GM13976 (cell line): ENCODE measurements at regions not wholly inside any gene's neighbourhood (a gene's known extent, or its start where the extent isn't known, plus 50 kb on each side); places are given as distances from the start of the nearest gene placed in this dataset.
"Not testable (repeated sequence)": the region's sequence is repeated elsewhere in the genome, so short reads cannot be mapped to it uniquely, and the experiment has no call there.

Experiments used
- DNase-seq: peaks from one replicate; pipeline ENCODE4 v3.0.0; 2012; ENCODE audit warnings: low spot score
- CTCF ChIP-seq: IDR thresholded peaks from 2 replicates; pipeline ENCODE4 v1.5.1; 2012; ENCODE audit warnings: borderline replicate concordance, mild to moderate bottlenecking; ENCODE audit not compliant: insufficient read depth; ENCODE audit errors: extremely low read depth, missing control alignments, control extremely low read depth
- in situ Hi-C: fragments of 300-500 bp; cut with MboI; formaldehyde crosslinking; loops from one replicate; pipeline ENCODE4 v1.12.0; 2022; ENCODE audit warnings: low sequenced_read_pairs, mixed read lengths, inconsistent platforms; ENCODE audit not compliant: unreplicated experiment

GRCh38 chr13:89212186-89212585, 1541.0 kb downstream of the SLITRK5 start:
- in situ Hi-C loops, result no loop called here
- no peak for TF ChIP-seq CTCF
- DNase-seq, result no peak

- no peak for DNase-seq
- TF ChIP-seq CTCF, result no peak
- in situ Hi-C loops, result no loop called here
These were observed 1543.0 kb downstream of the SLITRK5 start for GRCh38 chr13:89214185-89214584.

DNA sequence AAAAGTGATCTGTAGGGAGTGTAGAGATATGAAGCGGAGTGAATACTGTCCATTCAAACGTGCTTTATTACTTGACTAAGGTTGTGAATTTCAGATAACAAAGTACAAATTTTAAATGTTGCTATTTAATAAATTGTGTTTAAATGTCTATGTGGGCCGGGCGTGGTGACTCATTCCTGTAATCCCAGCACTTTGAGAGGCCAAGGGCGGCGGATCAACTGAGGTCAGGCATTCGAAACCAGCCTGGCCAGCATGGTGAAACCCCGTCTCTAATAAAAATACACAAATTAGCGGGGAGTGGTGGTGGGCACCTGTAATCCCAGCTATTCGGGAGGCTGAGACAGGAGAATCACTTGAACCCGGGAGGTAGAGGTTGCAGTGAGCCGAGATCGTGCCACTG, 1544.1 kb downstream of the SLITRK5 start:
- DNase-seq, in situ Hi-C loops: not testable (repeated sequence)

- no peak for TF ChIP-seq CTCF
- no peak for DNase-seq
- in situ Hi-C loops, result no loop called here
These were observed 1546.6 kb downstream of the SLITRK5 start for GRCh38 chr13:89217813-89218212.

GRCh38 chr13:89221557-89222158, 1550.5 kb downstream of the SLITRK5 start:
- TF ChIP-seq CTCF, result no peak
- no peak for DNase-seq
- in situ Hi-C loops, result no loop called here

DNA sequence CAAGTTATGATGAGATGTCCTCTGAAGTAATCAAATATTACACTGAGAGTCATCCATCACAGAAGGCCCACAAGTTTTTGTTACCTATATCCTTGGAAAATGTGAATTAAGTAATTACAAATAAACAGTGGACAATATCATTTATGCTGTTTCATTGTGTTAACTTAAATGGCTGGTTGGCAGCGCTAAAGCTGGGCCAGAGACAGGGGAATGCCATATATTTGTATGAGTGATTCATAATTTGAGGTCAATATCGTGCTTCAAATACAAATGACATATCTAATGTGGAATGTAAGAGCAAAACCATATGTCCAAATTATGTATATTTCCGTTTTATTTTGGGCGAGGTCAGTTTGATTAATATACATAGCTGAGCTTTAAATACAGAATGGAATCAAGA, 1556.2 kb downstream of the SLITRK5 start:
- TF ChIP-seq CTCF, result no peak
- no peak for DNase-seq
- in situ Hi-C loops, result no loop called here

DNA sequence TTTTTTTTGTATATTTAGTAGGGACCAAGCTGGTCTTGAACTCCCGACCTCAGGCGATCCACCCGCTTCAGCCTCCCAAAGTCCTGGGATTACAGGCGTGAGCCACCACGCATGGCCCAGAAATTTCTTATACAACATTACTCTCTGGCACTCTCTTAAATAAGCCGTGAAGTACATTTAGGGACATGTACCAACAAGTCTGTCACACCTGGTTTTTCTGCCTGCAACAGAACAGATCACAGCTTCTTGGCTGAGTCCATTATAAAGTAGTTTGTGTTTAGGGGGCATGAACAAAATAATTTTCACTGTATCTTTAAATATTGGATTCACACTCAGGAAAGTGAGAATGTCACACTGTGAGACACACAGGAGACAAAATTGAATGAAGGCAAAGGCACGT, 1567.3 kb downstream of the SLITRK5 start:
- in situ Hi-C loops, result no loop called here
- DNase-seq, result no peak
- TF ChIP-seq CTCF, result no peak
